ENCODE measurements at regions not wholly inside any gene's neighbourhood (a gene's known extent, or its start where the extent isn't known, plus 50 kb on each side); places are given as distances from the start of the nearest gene placed in this dataset.

DNA sequence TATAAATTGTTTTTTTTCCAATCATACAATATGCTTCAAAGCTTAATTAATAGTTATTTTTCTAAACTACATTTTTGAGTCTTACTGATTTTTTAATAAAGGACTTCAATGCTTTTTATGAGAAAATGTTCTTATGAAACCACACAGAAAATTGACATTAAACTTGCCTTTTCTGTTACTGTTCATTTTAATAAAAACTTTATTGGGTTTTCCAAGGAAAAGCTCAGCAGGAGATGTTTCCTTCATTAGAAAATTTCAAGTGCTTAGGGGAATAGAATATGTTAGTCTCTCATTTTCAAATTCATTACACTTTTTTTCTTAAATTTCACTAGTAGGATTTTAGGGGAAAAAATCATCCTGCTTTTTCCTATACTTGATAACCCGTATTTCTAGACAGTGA lies 711.4 kb downstream of the DIPK2A start:
- DNase-seq (ENCODE audit: low read depth), result no peak
- TF ChIP-seq, protein P1, sequence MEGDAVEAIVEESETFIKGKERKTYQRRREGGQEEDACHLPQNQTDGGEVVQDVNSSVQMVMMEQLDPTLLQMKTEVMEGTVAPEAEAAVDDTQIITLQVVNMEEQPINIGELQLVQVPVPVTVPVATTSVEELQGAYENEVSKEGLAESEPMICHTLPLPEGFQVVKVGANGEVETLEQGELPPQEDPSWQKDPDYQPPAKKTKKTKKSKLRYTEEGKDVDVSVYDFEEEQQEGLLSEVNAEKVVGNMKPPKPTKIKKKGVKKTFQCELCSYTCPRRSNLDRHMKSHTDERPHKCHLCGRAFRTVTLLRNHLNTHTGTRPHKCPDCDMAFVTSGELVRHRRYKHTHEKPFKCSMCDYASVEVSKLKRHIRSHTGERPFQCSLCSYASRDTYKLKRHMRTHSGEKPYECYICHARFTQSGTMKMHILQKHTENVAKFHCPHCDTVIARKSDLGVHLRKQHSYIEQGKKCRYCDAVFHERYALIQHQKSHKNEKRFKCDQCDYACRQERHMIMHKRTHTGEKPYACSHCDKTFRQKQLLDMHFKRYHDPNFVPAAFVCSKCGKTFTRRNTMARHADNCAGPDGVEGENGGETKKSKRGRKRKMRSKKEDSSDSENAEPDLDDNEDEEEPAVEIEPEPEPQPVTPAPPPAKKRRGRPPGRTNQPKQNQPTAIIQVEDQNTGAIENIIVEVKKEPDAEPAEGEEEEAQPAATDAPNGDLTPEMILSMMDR (conservative IDR thresholded peaks at IDR 0.05; ENCODE audit: low read length), result no peak
- H3K4me3 ChIP-seq (ENCODE audit: low read length), result no peak overlapping the region

DNA sequence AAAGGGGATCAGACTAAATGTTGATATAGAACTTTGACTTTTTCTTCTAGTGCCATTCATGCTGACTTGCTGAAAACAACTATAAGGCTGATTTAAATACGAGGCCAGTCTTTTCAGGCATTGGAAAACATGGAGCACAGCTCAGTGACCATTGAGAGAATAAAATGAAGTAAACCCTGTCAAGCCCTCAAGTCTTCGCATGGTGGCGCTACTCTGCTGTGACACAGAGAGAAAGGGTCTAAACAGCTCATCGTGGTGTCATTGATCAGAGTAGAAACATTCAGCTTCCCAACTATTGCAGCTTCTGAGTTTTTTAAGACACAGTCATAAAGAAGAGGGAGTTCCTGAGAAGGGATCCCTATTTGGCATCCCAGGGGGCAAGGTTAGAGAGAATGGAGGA lies 716.2 kb downstream of the DIPK2A start:
- TF ChIP-seq, protein P1 (conservative IDR thresholded peaks at IDR 0.05; ENCODE audit: low read length), result 0 out of 2 replicates have a peak, but pooled peaks have one; percentile 8
- DNase-seq (ENCODE audit: low read depth), result no peak
- H3K4me3 ChIP-seq (ENCODE audit: low read length), result no peak overlapping the region

DNA sequence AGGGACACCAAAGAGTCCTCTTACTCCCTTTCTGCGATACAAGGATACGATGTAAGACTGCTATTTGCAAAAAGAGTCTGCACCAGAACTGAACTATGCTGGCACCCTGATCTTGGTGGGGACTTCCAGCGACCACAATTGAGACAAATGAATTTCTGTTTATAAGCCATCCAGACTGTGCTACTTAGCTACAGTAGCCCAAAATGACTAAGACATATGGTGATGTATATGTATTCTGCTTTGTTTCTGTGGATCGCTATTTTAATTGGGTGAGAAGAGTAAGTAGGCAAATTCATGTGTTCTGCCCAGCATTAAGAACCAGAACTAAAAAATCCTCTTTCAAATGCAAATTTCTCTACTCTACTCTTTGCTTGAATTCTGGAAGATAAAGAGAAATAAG lies 720.9 kb downstream of the DIPK2A start:
- TF ChIP-seq, protein P1 (conservative IDR thresholded peaks at IDR 0.05; ENCODE audit: low read length), result no peak
- no peak overlapping the region for H3K4me3 ChIP-seq (ENCODE audit: low read length)
- no peak for DNase-seq (ENCODE audit: low read depth)

DNA sequence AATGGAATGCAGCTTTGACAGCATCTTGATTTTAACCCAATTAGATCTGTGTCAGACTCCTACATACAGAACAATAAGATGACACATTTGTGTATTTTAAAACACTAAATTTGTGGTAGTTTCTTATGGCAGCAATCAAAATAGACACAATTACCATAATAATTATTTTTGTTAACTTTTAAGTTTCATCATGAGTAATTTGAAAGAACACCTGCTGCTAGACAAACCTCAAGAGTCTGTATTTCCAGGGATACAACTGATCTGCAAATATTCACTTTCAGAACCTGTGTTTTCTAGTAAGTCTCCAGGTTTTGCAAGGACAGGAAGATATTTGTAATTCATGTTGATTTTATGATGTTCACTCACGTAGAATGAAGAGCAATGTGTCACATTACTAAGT lies 736.8 kb downstream of the DIPK2A start:
- DNase-seq (ENCODE audit: low read depth), result no peak
- TF ChIP-seq, protein P1 (conservative IDR thresholded peaks at IDR 0.05; ENCODE audit: low read length), result no peak

DNA sequence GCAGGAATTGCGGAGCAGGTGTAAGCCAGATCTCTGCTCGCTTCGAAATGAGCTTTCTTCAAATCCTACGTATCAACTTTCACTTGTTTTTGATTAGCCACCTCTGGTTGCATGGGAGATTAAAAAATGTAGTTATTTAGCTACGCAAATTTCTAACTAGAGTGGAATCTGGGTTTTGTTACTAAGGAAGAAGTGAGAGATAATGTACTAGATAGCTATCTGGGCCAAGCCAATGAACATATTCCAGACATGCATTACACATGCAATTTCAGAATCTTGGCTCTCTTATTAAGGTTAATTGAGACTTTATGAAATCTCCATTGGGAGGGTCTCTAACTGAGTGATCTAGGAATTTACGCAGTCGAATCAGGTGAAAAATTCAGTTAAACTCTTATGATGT lies 765.7 kb downstream of the DIPK2A start:
- TF ChIP-seq, protein P1 (conservative IDR thresholded peaks at IDR 0.05; ENCODE audit: low read length), result no peak
- no peak overlapping the region for H3K4me3 ChIP-seq (ENCODE audit: low read length)
- DNase-seq (ENCODE audit: low read depth), result no peak

More for the DNA sequence above, 736.8 kb downstream of the DIPK2A start:
- no peak overlapping the region for H3K4me3 ChIP-seq (ENCODE audit: low read length)

DNA sequence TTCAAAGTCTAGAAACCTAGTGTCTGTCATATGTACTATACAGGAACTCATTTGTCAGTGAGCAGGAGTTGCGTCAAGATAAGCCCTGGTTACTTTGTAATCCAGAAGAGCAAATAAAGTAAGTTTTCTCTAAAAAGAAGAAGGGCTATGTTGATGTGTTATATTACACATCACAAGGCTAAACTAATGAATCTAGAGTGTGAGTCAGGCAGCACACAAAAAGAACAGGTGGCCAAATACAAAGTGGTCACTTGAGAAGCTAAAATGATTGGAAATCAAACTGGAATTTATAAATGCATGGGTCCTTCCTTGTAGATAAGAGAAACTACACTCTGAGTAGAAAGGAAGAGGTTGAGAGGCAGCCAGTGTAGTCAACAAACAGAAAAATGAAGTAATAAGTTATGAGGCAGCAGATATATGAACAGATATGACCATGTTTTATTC lies 771.6 kb downstream of the DIPK2A start:
- TF ChIP-seq, protein P1 (conservative IDR thresholded peaks at IDR 0.05; ENCODE audit: low read length), result no peak
- no peak overlapping the region for H3K4me3 ChIP-seq (ENCODE audit: low read length)
- DNase-seq (ENCODE audit: low read depth), result no peak

DNA sequence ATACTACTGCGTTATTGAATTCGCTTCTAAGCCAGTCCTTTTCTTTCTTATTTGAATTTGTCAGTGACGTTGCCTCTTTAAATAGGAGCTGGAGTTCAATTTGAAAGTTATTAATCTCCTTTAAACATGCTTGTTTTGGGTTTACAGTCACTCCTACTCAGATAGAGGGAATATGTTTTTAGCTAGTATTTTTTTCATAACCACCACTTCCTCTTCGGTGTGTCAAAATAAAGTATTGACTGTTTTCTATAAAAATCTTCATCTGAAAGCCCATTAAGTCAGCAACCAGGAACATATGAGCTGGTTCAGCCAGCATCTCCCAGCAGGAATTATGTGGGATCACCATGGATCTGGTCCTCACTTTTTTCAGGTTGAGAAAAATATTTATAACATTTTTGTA lies 772.9 kb downstream of the DIPK2A start:
- no peak for DNase-seq (ENCODE audit: low read depth)
- no peak overlapping the region for H3K4me3 ChIP-seq (ENCODE audit: low read length)
- TF ChIP-seq, protein P1 (conservative IDR thresholded peaks at IDR 0.05; ENCODE audit: low read length), result no peak
